Neural progenitor cell (in vitro differentiated cells): ENCODE measurements at regions not wholly inside any gene's neighbourhood (a gene's known extent, or its start where the extent isn't known, plus 50 kb on each side); places are given as distances from the start of the nearest gene placed in this dataset.

Experiments
- DNase-seq: peaks from one replicate; pipeline ENCODE4 v3.0.0-alpha.2; 2016; ENCODE audit warnings: low spot score
- H2AFZ ChIP-seq: fragments of 200-600 bp; sonication (generic); replicated peaks from 2 replicates; pipeline ENCODE4 v1.6.1; 2016; ENCODE audit warnings: antibody characterized with exemption
- H3F3A ChIP-seq: fragments of 200-600 bp; sonication (generic); 2 replicates; pipeline ENCODE4 v1.6.1; 2016; ENCODE audit warnings: antibody characterized with exemption, low read depth
- H3K27ac ChIP-seq: fragments of 200-600 bp; sonication (generic); 2 replicates; pipeline ENCODE4 v1.5.1; 2016; ENCODE audit warnings: mild to moderate bottlenecking
- H3K27me3 ChIP-seq: fragments of 200-600 bp; sonication (generic); 2 replicates; pipeline ENCODE4 v1.6.1; 2016; ENCODE audit warnings: mild to moderate bottlenecking, moderate library complexity
- H3K36me3 ChIP-seq: fragments of 200-600 bp; sonication (generic); 2 replicates; pipeline ENCODE4 v1.5.1; 2016
- H3K4me1 ChIP-seq: fragments of 200-600 bp; sonication (generic); 2 replicates; pipeline ENCODE4 v1.6.1; 2016; ENCODE audit warnings: mixed run types
- H3K4me2 ChIP-seq: fragments of 200-600 bp; sonication (generic); 2 replicates; pipeline ENCODE4 v1.6.1; 2016
- H3K4me3 ChIP-seq: fragments of 200-600 bp; sonication (generic); 2 replicates; pipeline ENCODE4 v1.5.1; 2016
- H3K79me2 ChIP-seq: fragments of 200-600 bp; sonication (generic); 2 replicates; pipeline ENCODE4 v1.6.1; 2016; ENCODE audit warnings: low read depth
- H3K9ac ChIP-seq: fragments of 200-600 bp; sonication (generic); 2 replicates; pipeline ENCODE4 v1.6.1; 2016
- H3K9me3 ChIP-seq: fragments of 200-600 bp; sonication (generic); 2 replicates; pipeline ENCODE4 v1.5.1; 2016; ENCODE audit warnings: low read depth
- H4K20me1 ChIP-seq: fragments of 200-600 bp; sonication (generic); 2 replicates; pipeline ENCODE4 v1.6.1; 2016; ENCODE audit warnings: low read depth
- H3K27ac Mint-ChIP-seq: 3 replicates; pipeline ENCODE4 v1.8.0; 2021; ENCODE audit warnings: mixed read lengths
- H3K27me3 Mint-ChIP-seq: 2 replicates; pipeline ENCODE4 v1.8.0; 2022; ENCODE audit warnings: low read depth, mild to moderate bottlenecking, inconsistent platforms, moderate library complexity, mixed read lengths; ENCODE audit not compliant: insufficient read depth
- H3K36me3 Mint-ChIP-seq: 3 replicates; pipeline ENCODE4 v1.8.0; 2021; ENCODE audit warnings: mixed read lengths
- H3K4me1 Mint-ChIP-seq: 3 replicates; pipeline ENCODE4 v1.8.0; 2021; ENCODE audit warnings: mixed read lengths
- H3K4me3 Mint-ChIP-seq: 3 replicates; pipeline ENCODE4 v1.8.0; 2021; ENCODE audit warnings: mild to moderate bottlenecking, moderate library complexity, mixed read lengths
- H3K9me3 Mint-ChIP-seq: 3 replicates; pipeline ENCODE4 v1.8.0; 2020; ENCODE audit warnings: mixed read lengths
- CTCF ChIP-seq: fragments of 200-600 bp; sonication (generic); IDR thresholded peaks from 2 replicates; pipeline ENCODE4 v1.5.1; 2017; ENCODE audit warnings: antibody characterized with exemption, mild to moderate bottlenecking
- EZH2 ChIP-seq: fragments of 200-600 bp; sonication (generic); IDR thresholded peaks from 2 replicates; pipeline ENCODE4 v1.6.1; 2017; ENCODE audit warnings: antibody characterized with exemption, mild to moderate bottlenecking, moderate library complexity
- EZH2phosphoT487 ChIP-seq: fragments of 200-600 bp; sonication (generic); IDR thresholded peaks from 2 replicates; pipeline ENCODE4 v1.6.1; 2017; ENCODE audit warnings: antibody characterized with exemption

DNA sequence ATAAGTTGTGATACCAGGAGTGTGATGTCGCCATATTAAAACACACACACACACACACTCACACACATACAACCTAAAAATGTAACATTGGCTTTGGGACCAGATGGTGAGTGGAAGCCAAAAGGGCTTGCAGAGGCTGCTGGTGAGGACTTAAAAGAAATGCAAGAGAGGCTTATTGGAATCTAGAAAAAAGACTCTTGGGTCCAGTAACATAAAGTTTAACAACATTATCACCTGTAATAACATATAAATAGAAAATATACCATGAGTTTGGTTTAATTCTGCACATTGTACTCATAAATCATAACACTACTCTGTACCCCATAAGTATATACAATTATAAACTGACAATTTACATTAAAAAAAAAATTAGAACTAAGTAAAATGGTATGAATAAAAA, 74.4 kb upstream of the MYCN start:
- Histone ChIP-seq H3F3A (no peaks in the 10 kb centered on the region), H3K79me2 (no peaks in the 10 kb centered on the region), H4K20me1 (no peaks in the 10 kb centered on the region), H3K9ac (no peak overlapping the region), H2AFZ (no peak overlapping the region), H3K4me1 (no peaks in the 10 kb centered on the region), H3K4me2 (no peak overlapping the region), H3K27me3 (no peaks in the 10 kb centered on the region), H3K36me3 (no peaks in the 10 kb centered on the region), H3K9me3 (no peaks in the 10 kb centered on the region), H3K4me3 (no peak overlapping the region), H3K27ac (peak overlapping the region; percentile 16)
- H3K4me3 Mint-ChIP-seq = no peak overlapping the region
- no peaks in the 10 kb centered on the region for H3K36me3 Mint-ChIP-seq
- H3K9me3 Mint-ChIP-seq = peaks cover 4% of the 10 kb centered on the region
- H3K4me1 Mint-ChIP-seq = no peaks in the 10 kb centered on the region
- H3K27me3 Mint-ChIP-seq = peaks cover 2% of the 10 kb centered on the region
- no peak overlapping the region for H3K27ac Mint-ChIP-seq
- TF ChIP-seq CTCF (no peak), EZH2phosphoT487 (no peak), EZH2 (no peak)
- no peak for DNase-seq

GRCh38 chr2:15866563-15867193, 73.7 kb upstream of the MYCN start:
- H3K27me3 ChIP-seq = no peaks in the 10 kb centered on the region
- H3K9me3 ChIP-seq = no peaks in the 10 kb centered on the region
- Mint-ChIP-seq H3K4me1 (no peaks in the 10 kb centered on the region), H3K4me3 (no peak overlapping the region), H3K27me3 (peaks cover 2% of the 10 kb centered on the region), H3K9me3 (peaks cover 12% of the 10 kb centered on the region), H3K27ac (no peak overlapping the region), H3K36me3 (no peaks in the 10 kb centered on the region)
- no peaks in the 10 kb centered on the region for H3K36me3 ChIP-seq
- no peak overlapping the region for H3K27ac ChIP-seq
- H3K79me2 ChIP-seq = no peaks in the 10 kb centered on the region
- no peaks in the 10 kb centered on the region for H3K4me1 ChIP-seq
- no peaks in the 10 kb centered on the region for H4K20me1 ChIP-seq
- H3K4me3 ChIP-seq = no peak overlapping the region
- TF ChIP-seq CTCF (no peak), EZH2 (no peak), EZH2phosphoT487 (no peak)
- no peak overlapping the region for H2AFZ ChIP-seq
- no peak overlapping the region for H3K9ac ChIP-seq
- no peak for DNase-seq
- H3F3A ChIP-seq = no peaks in the 10 kb centered on the region
- H3K4me2 ChIP-seq = no peak overlapping the region

DNA sequence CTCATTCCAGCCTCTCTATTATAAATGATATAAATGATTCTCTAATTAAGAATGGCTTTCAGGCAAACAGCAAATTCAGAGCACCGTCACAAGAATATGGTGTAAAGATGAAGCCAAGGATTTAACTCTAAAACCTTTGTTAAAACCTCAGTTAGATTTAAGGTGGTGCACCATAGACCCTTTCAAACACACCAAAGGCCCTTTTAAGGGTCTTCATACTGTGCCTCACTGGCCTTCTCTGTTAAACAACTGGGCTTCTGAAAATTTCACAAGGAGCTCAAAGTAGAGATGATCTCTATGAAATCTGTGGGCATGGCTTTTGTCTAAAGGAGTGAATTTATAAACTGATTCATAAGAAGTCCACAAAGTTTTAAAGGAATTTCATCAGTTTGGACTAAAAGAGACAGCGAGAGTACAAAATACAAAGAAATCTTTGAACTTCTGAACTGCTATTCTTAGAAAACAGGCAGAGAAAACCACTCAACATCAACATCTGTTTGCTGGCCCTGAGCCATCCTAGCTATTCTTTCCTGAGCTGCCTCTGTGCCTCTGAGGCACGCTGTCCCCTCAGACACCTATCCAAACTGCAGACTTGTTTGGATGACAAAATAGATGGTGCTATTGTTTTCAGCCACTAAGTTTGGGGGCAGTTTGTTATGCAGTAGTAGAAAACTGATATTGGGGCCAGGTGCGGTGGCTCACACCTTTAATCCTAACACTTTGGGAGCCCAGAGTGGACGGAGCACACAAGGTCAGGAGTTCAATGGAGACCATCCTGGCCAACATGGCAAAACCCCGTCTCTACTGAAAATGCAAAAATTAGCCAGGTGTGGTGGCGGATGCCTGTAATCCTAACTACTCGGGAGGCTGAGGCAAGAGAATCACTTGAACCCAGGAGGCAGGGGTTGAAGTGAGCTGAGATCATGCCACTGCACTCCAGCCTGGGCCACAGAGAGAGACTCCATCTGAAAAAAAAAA, 72.9 kb upstream of the MYCN start:
- Mint-ChIP-seq H3K36me3 (no peaks in the 10 kb centered on the region), H3K4me3 (no peak overlapping the region), H3K27me3 (peaks cover 2% of the 10 kb centered on the region), H3K9me3 (peaks cover 12% of the 10 kb centered on the region), H3K27ac (no peak overlapping the region), H3K4me1 (no peaks in the 10 kb centered on the region)
- Histone ChIP-seq H3K9me3 (no peaks in the 10 kb centered on the region), H3K27me3 (no peaks in the 10 kb centered on the region), H2AFZ (no peak overlapping the region), H3K4me2 (no peak overlapping the region), H3K79me2 (no peaks in the 10 kb centered on the region), H3K4me3 (no peak overlapping the region), H3K9ac (no peak overlapping the region), H3K27ac (no peak overlapping the region), H3K4me1 (no peaks in the 10 kb centered on the region), H3K36me3 (no peaks in the 10 kb centered on the region), H3F3A (no peaks in the 10 kb centered on the region), H4K20me1 (no peaks in the 10 kb centered on the region)
- TF ChIP-seq EZH2phosphoT487 (no peak), EZH2 (no peak), CTCF (no peak)
- DNase-seq = no peak
